Stimulated activated CD4-positive, alpha-beta T cell treated with anti-CD3 and anti-CD28 coated beads, Interleukin-1b, Interleukin-23, amount 100 ng/mL, for 1 hour (primary cell): ENCODE measurements at regions not wholly inside any gene's neighbourhood (a gene's known extent, or its start where the extent isn't known, plus 50 kb on each side); places are given as distances from the start of the nearest gene placed in this dataset.
"Not testable (repeated sequence)": the region's sequence is repeated elsewhere in the genome, so short reads cannot be mapped to it uniquely, and the experiment has no call there.

Experiments
- DNase-seq, 2 donors: peaks; one replicate each; pipeline ENCODE4 v3.0.0-alpha.2; 2020; ENCODE audit warnings: low read depth in 2 of 2

GRCh38 chr1:198933515-198934222 is 294.8 kb downstream of the PTPRC start:
- DNase-seq = no peak

GRCh38 chr1:198934426-198934825 is 295.6 kb downstream of the PTPRC start:
- DNase-seq = no peak

- DNase-seq = no peak
These were observed 296.1 kb downstream of the PTPRC start for GRCh38 chr1:198934901-198935305.

GRCh38 chr1:198935306-198935921 is 296.6 kb downstream of the PTPRC start:
- DNase-seq = peak in 1 of 2 donors; percentile 30

GRCh38 chr1:198936371-198937083 is 297.7 kb downstream of the PTPRC start:
- DNase-seq = no peak

GRCh38 chr1:198937231-198938031 is 298.6 kb downstream of the PTPRC start:
- no peak for DNase-seq

- no peak for DNase-seq
These were observed 300.4 kb downstream of the PTPRC start for GRCh38 chr1:198939286-198939685.

- DNase-seq = no peak
These were observed 301.1 kb downstream of the PTPRC start for GRCh38 chr1:198939956-198940355.

- no peak for DNase-seq
These were observed 303.6 kb downstream of the PTPRC start for GRCh38 chr1:198942466-198942865.

- no peak for DNase-seq
These were observed 304.8 kb downstream of the PTPRC start for GRCh38 chr1:198943484-198944187.

GRCh38 chr1:198947456-198947855 is 308.6 kb downstream of the PTPRC start:
- no peak for DNase-seq

GRCh38 chr1:198948895-198949659 is 310.2 kb downstream of the PTPRC start:
- no peak for DNase-seq

- no peak for DNase-seq
These were observed 311.2 kb downstream of the PTPRC start for GRCh38 chr1:198950036-198950435.

- no peak for DNase-seq
These were observed 316.2 kb downstream of the PTPRC start for GRCh38 chr1:198955085-198955484.

GRCh38 chr1:198957044-198957443 is 318.2 kb downstream of the PTPRC start:
- DNase-seq = no peak

- DNase-seq = no peak
These were observed 320.2 kb downstream of the PTPRC start for GRCh38 chr1:198959032-198959431.

GRCh38 chr1:198959676-198960075 is 320.8 kb downstream of the PTPRC start:
- no peak for DNase-seq

GRCh38 chr1:198963796-198964195 is 325.0 kb downstream of the PTPRC start:
- not testable (repeated sequence) for DNase-seq

- no peak for DNase-seq
These were observed 327.7 kb downstream of the PTPRC start for GRCh38 chr1:198966519-198966918.

GRCh38 chr1:198967566-198967965 is 328.7 kb downstream of the PTPRC start:
- no peak for DNase-seq

- DNase-seq = no peak
These were observed 330.0 kb downstream of the PTPRC start for GRCh38 chr1:198968866-198969265.
